Aorta (tissue), 5 donors: ENCODE measurements at regions not wholly inside any gene's neighbourhood (a gene's known extent, or its start where the extent isn't known, plus 50 kb on each side); places are given as distances from the start of the nearest gene placed in this dataset.

Experiments
- ATAC-seq: fragments of 200-7000 bp; cut with Tn5 transposase; one replicate; pipeline ENCODE4 v1.9.1; 2022; ENCODE audit warnings: moderate library complexity; ENCODE audit not compliant: low FRiP score
- DNase-seq, 2 donors: peaks; one replicate each; pipeline ENCODE4 v3.0.0-alpha.2; 2020
- H3K27ac ChIP-seq, 2 donors: one replicate each; pipeline ENCODE4 v1.5.1; 2013; ENCODE audit warnings: low read length in 2 of 2, mild to moderate bottlenecking in 2 of 2, moderate library complexity in 2 of 2, control low read depth in 1 of 2, inconsistent platforms in 1 of 2, low read depth in 1 of 2
- H3K27me3 ChIP-seq, 2 donors: one replicate each; pipeline ENCODE4 v1.6.1; 2013; ENCODE audit warnings: control low read depth in 1 of 2, low read length in 1 of 2, mild to moderate bottlenecking in 1 of 2, moderate library complexity in 1 of 2; ENCODE audit not compliant: insufficient read depth in 2 of 2, control insufficient read depth in 1 of 2
- H3K36me3 ChIP-seq, 2 donors: one replicate each; pipeline ENCODE4 v1.6.1; 2013; ENCODE audit warnings: control low read depth in 1 of 2, low read length in 1 of 2, mild to moderate bottlenecking in 1 of 2; ENCODE audit not compliant: insufficient read depth in 2 of 2, control insufficient read depth in 1 of 2
- H3K4me1 ChIP-seq, 2 donors: one replicate each; pipeline ENCODE4 v1.6.1; 2013; ENCODE audit warnings: low read length in 2 of 2, control low read depth in 1 of 2, mild to moderate bottlenecking in 1 of 2, moderate library complexity in 1 of 2; ENCODE audit not compliant: insufficient read depth in 2 of 2, control insufficient read depth in 1 of 2
- H3K4me3 ChIP-seq, 2 donors: one replicate each; pipeline ENCODE4 v1.5.1; 2013; ENCODE audit warnings: low read length in 2 of 2, control low read depth in 1 of 2, mild to moderate bottlenecking in 1 of 2
- H3K9me3 ChIP-seq: one replicate; pipeline ENCODE4 v1.6.1; 2013; ENCODE audit warnings: mild to moderate bottlenecking, low read length; ENCODE audit not compliant: control insufficient read depth
- WGBS, 2 donors: extraction: QIAGEN DNeasy Blood & Tissue Kit; methylation state at CpG; one replicate each; pipeline ENCODE4 v1.1.7; 2013; 5-methylcytosine and 5-hydroxymethylcytosine counted together
- intact Hi-C, 2 donors: fragments of 100-400 bp; cut with DNase I; formaldehyde crosslinking; loops; one replicate each; pipeline versions ENCODE4 v1.14.2 to v1.15.0; 2022
- donor health status: healthy with polysubstance abuse.
- donor health status: Bipolar disorder and iron deficiency.
- donor health status: DM: no; HTN: no; CAD: no.
- donor health status: DM: no; HTN: no; CAD: no.
- donor health status: DM: yes; HTN: yes; CAD: no.

GRCh38 chr7:21996641-21997040 is 50.9 kb upstream of the CDCA7L start:
- no peaks in the 10 kb centered on the region for H3K9me3 ChIP-seq
- intact Hi-C loops = no loop called here

More at GRCh38 chr7:21996641-21997040, 50.9 kb upstream of the CDCA7L start:
- no peaks in the 10 kb centered on the region for H3K36me3 ChIP-seq
- H3K27me3 ChIP-seq = no peaks in the 10 kb centered on the region
- H3K4me3 ChIP-seq = no peak overlapping the region
- no peaks in the 10 kb centered on the region for H3K4me1 ChIP-seq
- ATAC-seq (no peak), DNase-seq (no peak)
- H3K27ac ChIP-seq = no peak overlapping the region
- 22 to 27% methylated on average over 1 of the region's 1 CpG for WGBS, 2 donors
